Ovary (tissue), 7 donors: ENCODE measurements at regions not wholly inside any gene's neighbourhood (a gene's known extent, or its start where the extent isn't known, plus 50 kb on each side); places are given as distances from the start of the nearest gene placed in this dataset.

Experiments
- DNase-seq, 5 donors: peaks; one replicate each; pipeline ENCODE4 v3.0.0-alpha.2; 2019 to 2020
- H3K27ac ChIP-seq, 2 donors: fragments of 200-600 bp; one replicate each; pipeline versions ENCODE4 v1.5.1 to v1.8.0; 2019 to 2022
- H3K27me3 ChIP-seq: fragments of 200-600 bp; one replicate; pipeline ENCODE4 v1.8.0; 2022
- H3K36me3 ChIP-seq: fragments of 200-600 bp; sonication (generic); one replicate; pipeline ENCODE4 v1.5.1; 2019
- H3K4me1 ChIP-seq: one replicate; pipeline ENCODE4 v1.8.1; 2013; ENCODE audit warnings: mild to moderate bottlenecking, moderate library complexity; ENCODE audit not compliant: insufficient read depth
- H3K4me3 ChIP-seq: fragments of 200-600 bp; sonication (generic); one replicate; pipeline ENCODE4 v1.5.1; 2017
- H3K9me3 ChIP-seq, 2 donors: fragments of 200-600 bp in 1 of 2; sonication (generic) in 1 of 2; one replicate each; pipeline versions ENCODE4 v1.5.1 to v1.8.1; 2013 to 2019; ENCODE audit warnings: mild to moderate bottlenecking in 1 of 2, moderate library complexity in 1 of 2
- CTCF ChIP-seq, 3 donors: fragments of 450-650 bp in 2 of 3; fragments of 200-600 bp in 1 of 3; IDR thresholded peaks; one replicate each; pipeline versions ENCODE4 v1.5.1 to v1.8.0; 2016 to 2022; ENCODE audit warnings: antibody characterized with exemption in 3 of 3, mild to moderate bottlenecking in 1 of 3
- EP300 ChIP-seq: sonication (generic); formaldehyde crosslinking; IDR thresholded peaks from one replicate; pipeline ENCODE4 v1.6.1; 2017; ENCODE audit warnings: antibody characterized with exemption
- POLR2A ChIP-seq: fragments of 450-650 bp; IDR thresholded peaks from one replicate; pipeline ENCODE4 v1.6.1; 2017; ENCODE audit warnings: antibody characterized with exemption, mild to moderate bottlenecking, moderate library complexity
- WGBS, 3 donors: extraction: QIAGEN DNeasy Blood & Tissue Kit in 1 of 3; methylation state at CpG; one replicate each; pipeline versions ENCODE4 v1.1.5 to v1.1.7; 2013 to 2017; 5-methylcytosine and 5-hydroxymethylcytosine counted together
- intact Hi-C, 4 donors: fragments of 100-400 bp; cut with DNase I; formaldehyde crosslinking; loops; one replicate each; pipeline versions ENCODE4 v1.11.0 to v1.15.1; 2022 to 2023
- donor health status: DM: no; HTN: no; CAD: no; lungs with moderate emphysema.
- donor health status: DM: no; HTN: no; CAD: no.
- donor health status: Bipolar disorder and iron deficiency.
- donor health status: DM: no; HTN: no; CAD: no.
- donor health status: DM: yes; HTN: yes; CAD: no.

GRCh38 chr14:76931631-76932402 is 96.7 kb downstream of the IRF2BPL start:
- intact Hi-C loops, result no loop called here

DNA sequence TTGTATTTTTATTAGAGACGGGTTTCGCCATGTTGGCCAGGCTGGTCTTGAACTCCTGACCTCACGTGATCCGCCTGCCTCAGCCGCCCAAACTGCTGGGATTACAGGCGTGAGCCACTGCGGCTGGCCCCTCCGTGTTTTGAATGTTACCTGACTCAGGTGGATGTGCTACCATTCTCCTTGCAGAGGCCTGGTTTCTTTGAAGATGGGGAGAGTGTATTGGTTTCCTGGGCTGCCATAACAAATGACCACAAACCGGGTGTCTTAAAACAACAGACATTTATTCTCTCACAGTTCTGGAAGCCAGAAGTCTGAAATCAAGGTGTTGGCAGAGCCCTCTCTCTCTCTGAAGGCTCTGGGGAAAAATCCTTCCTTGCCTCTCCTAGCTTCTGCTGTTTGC is 98.0 kb downstream of the IRF2BPL start:
- no peaks in the 10 kb centered on the region for H3K9me3 ChIP-seq
- no peak overlapping the region for H3K27ac ChIP-seq
- H3K27me3 ChIP-seq, result no peaks in the 10 kb centered on the region
- TF ChIP-seq EP300, result no peak
- no peak for TF ChIP-seq POLR2A
- TF ChIP-seq CTCF (IDR thresholded peaks at IDR 0.05), result no peak
- DNase-seq, result no peak
- H3K36me3 ChIP-seq, result no peaks in the 10 kb centered on the region
- intact Hi-C loops, result no loop called here
- 92 to 94% (median 94%) methylated on average over 9 of the region's 9 CpGs for WGBS, 3 donors
- no peak overlapping the region for H3K4me3 ChIP-seq
- H3K4me1 ChIP-seq, result peaks cover 21% of the 10 kb centered on the region

More at GRCh38 chr14:76931631-76932402, 96.7 kb downstream of the IRF2BPL start:
- Histone ChIP-seq H3K9me3 (no peaks in the 10 kb centered on the region), H3K4me3 (no peak overlapping the region), H3K27me3 (no peaks in the 10 kb centered on the region), H3K4me1 (peaks cover 23% of the 10 kb centered on the region), H3K36me3 (no peaks in the 10 kb centered on the region), H3K27ac (no peak overlapping the region)
- WGBS, 3 donors, result 78 to 83% (median 79%) methylated on average over 9 of the region's 9 CpGs
- DNase-seq, result no peak
- no peak for TF ChIP-seq POLR2A
- no peak for TF ChIP-seq EP300
- TF ChIP-seq CTCF (IDR thresholded peaks at IDR 0.05), result no peak

- TF ChIP-seq EP300 (no peak), POLR2A (no peak), CTCF (IDR thresholded peaks at IDR 0.05) (no peak)
- no peaks in the 10 kb centered on the region for H3K9me3 ChIP-seq
- peaks cover 21% of the 10 kb centered on the region for H3K4me1 ChIP-seq
- WGBS, 3 donors, result 38 to 52% (median 39%) methylated on average over 8 of the region's 8 CpGs
- no peaks in the 10 kb centered on the region for H3K36me3 ChIP-seq
- H3K4me3 ChIP-seq, result no peak overlapping the region
- intact Hi-C loops, result no loop called here
- H3K27me3 ChIP-seq, result no peaks in the 10 kb centered on the region
- no peak overlapping the region for H3K27ac ChIP-seq
- DNase-seq, result no peak
These were observed 98.6 kb downstream of the IRF2BPL start for GRCh38 chr14:76929927-76930326.

GRCh38 chr14:76927971-76928700 is 100.4 kb downstream of the IRF2BPL start:
- no peaks in the 10 kb centered on the region for H3K36me3 ChIP-seq
- H3K9me3 ChIP-seq, result no peaks in the 10 kb centered on the region
- peak in 3 of 5 donors; percentile 48 to 65 (median 55) for DNase-seq
- intact Hi-C loops, result no loop called here
- 35 to 45% (median 35%) methylated on average over 8 of the region's 8 CpGs for WGBS, 3 donors
- H3K4me1 ChIP-seq, result peaks cover 31% of the 10 kb centered on the region
- H3K27me3 ChIP-seq, result no peaks in the 10 kb centered on the region
- peak overlapping the region in 1 of 2 donors; percentile 69 for H3K27ac ChIP-seq
- no peak for TF ChIP-seq EP300
- TF ChIP-seq POLR2A, result no peak
- no peak for TF ChIP-seq CTCF (IDR thresholded peaks at IDR 0.05)
- H3K4me3 ChIP-seq, result no peak overlapping the region
